ENCODE measurements at regions not wholly inside any gene's neighbourhood (a gene's known extent, or its start where the extent isn't known, plus 50 kb on each side); places are given as distances from the start of the nearest gene placed in this dataset.

DNA sequence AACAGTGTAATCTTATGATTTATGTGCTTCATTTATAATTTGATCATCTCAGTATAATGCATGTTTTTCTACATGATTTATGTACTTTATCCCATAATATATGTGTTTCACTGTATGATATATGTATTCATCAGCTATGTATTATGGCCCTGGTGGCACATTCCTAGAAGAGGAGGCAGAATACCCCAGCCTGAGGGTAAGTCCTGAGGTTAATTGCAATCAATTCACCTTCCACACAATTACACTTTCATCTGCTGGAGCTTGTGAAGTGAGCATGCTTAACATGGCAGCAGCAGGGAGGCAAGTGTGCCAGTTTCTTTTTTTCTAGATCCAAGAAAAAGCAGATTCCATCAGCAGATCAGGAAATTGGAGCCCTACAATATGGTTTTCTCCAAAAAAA lies 81.2 kb downstream of the CXXC4 start:
- CTCF ChIA-PET = no interaction called here
- no peak overlapping the region for H3K4me3 Mint-ChIP-seq
- H3K36me3 ChIP-seq (ENCODE audit: insufficient read depth, low read length) = no peaks in the 10 kb centered on the region

DNA sequence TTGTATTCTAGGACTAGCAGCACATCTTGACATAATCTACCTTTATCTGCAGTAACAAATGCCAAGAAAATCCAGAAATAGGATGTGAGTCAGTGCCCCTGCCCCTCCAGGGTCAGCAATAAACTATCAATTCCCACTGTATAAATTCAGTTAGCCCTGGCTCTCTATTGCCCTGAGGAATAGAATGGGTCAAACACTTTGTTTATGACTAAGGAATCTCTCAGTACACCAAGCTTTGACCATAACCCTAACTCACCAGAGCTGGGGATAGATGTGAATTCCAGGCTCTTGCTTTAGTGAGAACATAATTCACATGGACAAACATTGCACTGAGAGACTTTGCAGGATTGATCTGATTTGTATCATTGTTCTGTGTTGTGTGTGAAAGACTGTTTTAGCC lies 82.3 kb downstream of the CXXC4 start:
- Histone ChIP-seq H3K4me3 (ENCODE audit: low read length) (no peak overlapping the region), H3K27ac (ENCODE audit: low read depth in 1 of 2, low read length in 2 of 2) (no peak overlapping the region), H3K36me3 (ENCODE audit: insufficient read depth, low read length) (no peaks in the 10 kb centered on the region), H3K27me3 (ENCODE audit: control insufficient read depth in 1 of 2, insufficient read depth in 2 of 2, low read length in 2 of 2) (no peaks in the 10 kb centered on the region), H3K9me3 (ENCODE audit: control insufficient read depth in 1 of 2, insufficient read depth in 1 of 2, low read length in 2 of 2) (no peaks in the 10 kb centered on the region), H3K4me1 (ENCODE audit: insufficient read depth, low read length) (no peaks in the 10 kb centered on the region)
- TF ChIP-seq, protein P1, sequence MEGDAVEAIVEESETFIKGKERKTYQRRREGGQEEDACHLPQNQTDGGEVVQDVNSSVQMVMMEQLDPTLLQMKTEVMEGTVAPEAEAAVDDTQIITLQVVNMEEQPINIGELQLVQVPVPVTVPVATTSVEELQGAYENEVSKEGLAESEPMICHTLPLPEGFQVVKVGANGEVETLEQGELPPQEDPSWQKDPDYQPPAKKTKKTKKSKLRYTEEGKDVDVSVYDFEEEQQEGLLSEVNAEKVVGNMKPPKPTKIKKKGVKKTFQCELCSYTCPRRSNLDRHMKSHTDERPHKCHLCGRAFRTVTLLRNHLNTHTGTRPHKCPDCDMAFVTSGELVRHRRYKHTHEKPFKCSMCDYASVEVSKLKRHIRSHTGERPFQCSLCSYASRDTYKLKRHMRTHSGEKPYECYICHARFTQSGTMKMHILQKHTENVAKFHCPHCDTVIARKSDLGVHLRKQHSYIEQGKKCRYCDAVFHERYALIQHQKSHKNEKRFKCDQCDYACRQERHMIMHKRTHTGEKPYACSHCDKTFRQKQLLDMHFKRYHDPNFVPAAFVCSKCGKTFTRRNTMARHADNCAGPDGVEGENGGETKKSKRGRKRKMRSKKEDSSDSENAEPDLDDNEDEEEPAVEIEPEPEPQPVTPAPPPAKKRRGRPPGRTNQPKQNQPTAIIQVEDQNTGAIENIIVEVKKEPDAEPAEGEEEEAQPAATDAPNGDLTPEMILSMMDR (IDR thresholded peaks at IDR 0.05) = no peak
- ChIA-PET CTCF (no interaction called here), POLR2A (no interaction called here)
- H3K36me3 Mint-ChIP-seq (ENCODE audit: low read depth) = no peaks in the 10 kb centered on the region
- DNase-seq (no peak), ATAC-seq (ENCODE audit: poor library complexity) (no peak)
- H3K4me3 Mint-ChIP-seq = no peak overlapping the region
- intact Hi-C loops (cut with DNase I, micrococcal nuclease) = no loop called here
- H3K27ac Mint-ChIP-seq = no peak overlapping the region
- H3K4me1 Mint-ChIP-seq (ENCODE audit: low read depth) = no peaks in the 10 kb centered on the region
- no peaks in the 10 kb centered on the region for H3K9me3 Mint-ChIP-seq
- H3K27me3 Mint-ChIP-seq = no peaks in the 10 kb centered on the region

More for the DNA sequence above, 81.2 kb downstream of the CXXC4 start:
- Histone ChIP-seq H3K9me3 (ENCODE audit: control insufficient read depth in 1 of 2, insufficient read depth in 1 of 2, low read length in 2 of 2) (no peaks in the 10 kb centered on the region), H3K4me3 (ENCODE audit: low read length) (no peak overlapping the region), H3K27me3 (ENCODE audit: control insufficient read depth in 1 of 2, insufficient read depth in 2 of 2, low read length in 2 of 2) (no peaks in the 10 kb centered on the region), H3K4me1 (ENCODE audit: insufficient read depth, low read length) (no peaks in the 10 kb centered on the region), H3K27ac (ENCODE audit: low read depth in 1 of 2, low read length in 2 of 2) (no peak overlapping the region)
- Mint-ChIP-seq H3K36me3 (ENCODE audit: low read depth) (no peaks in the 10 kb centered on the region), H3K27ac (no peak overlapping the region), H3K9me3 (no peaks in the 10 kb centered on the region), H3K4me1 (ENCODE audit: low read depth) (no peaks in the 10 kb centered on the region), H3K27me3 (no peaks in the 10 kb centered on the region)
- TF ChIP-seq, protein P1 (IDR thresholded peaks at IDR 0.05) = no peak
- POLR2A ChIA-PET = no interaction called here
- ATAC-seq (ENCODE audit: poor library complexity) = no peak
- intact Hi-C loops (cut with DNase I, micrococcal nuclease) = no loop called here
- DNase-seq = no peak

DNA sequence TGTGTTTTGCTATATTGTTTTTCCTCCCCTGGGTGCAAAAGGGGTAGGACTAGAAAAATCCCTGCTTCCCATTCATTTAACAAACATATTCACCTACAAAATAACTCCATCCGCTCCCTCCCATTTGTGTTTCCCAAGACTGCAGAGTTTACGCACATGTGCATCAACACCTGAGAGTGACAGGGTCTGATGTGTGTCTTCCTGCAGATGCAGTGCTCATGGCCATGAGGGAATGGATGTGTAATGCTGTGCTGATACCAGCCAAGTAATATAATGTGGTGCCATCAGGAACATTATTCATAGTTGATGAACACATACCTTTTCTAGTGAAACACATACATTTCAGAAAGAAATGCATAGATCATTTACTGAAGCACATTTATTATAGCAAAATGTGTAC lies 83.2 kb downstream of the CXXC4 start:
- no peaks in the 10 kb centered on the region for H3K27me3 ChIP-seq (ENCODE audit: control insufficient read depth in 1 of 2, insufficient read depth in 2 of 2, low read length in 2 of 2)
- POLR2A ChIA-PET = no interaction called here
- TF ChIP-seq, protein P1 (IDR thresholded peaks at IDR 0.05) = no peak
- ATAC-seq (ENCODE audit: poor library complexity) = no peak
- Mint-ChIP-seq H3K9me3 (no peaks in the 10 kb centered on the region), H3K27me3 (no peaks in the 10 kb centered on the region), H3K27ac (no peak overlapping the region), H3K36me3 (ENCODE audit: low read depth) (no peaks in the 10 kb centered on the region), H3K4me3 (no peak overlapping the region), H3K4me1 (ENCODE audit: low read depth) (no peaks in the 10 kb centered on the region)
- no peak overlapping the region for H3K27ac ChIP-seq (ENCODE audit: low read depth in 1 of 2, low read length in 2 of 2)
- H3K4me3 ChIP-seq (ENCODE audit: low read length) = no peak overlapping the region
- H3K4me1 ChIP-seq (ENCODE audit: insufficient read depth, low read length) = no peaks in the 10 kb centered on the region
- no peaks in the 10 kb centered on the region for H3K36me3 ChIP-seq (ENCODE audit: insufficient read depth, low read length)
- no peaks in the 10 kb centered on the region for H3K9me3 ChIP-seq (ENCODE audit: control insufficient read depth in 1 of 2, insufficient read depth in 1 of 2, low read length in 2 of 2)
- intact Hi-C loops (cut with DNase I, micrococcal nuclease) = no loop called here
- DNase-seq = no peak
- CTCF ChIA-PET = no interaction called here

Measured in CD4-positive, alpha-beta T cell (primary cell).